NCI-H2196 treated with DMSO at 0.1 percent for 48 hours (cell line): ENCODE measurements at regions not wholly inside any gene's neighbourhood (a gene's known extent, or its start where the extent isn't known, plus 50 kb on each side); places are given as distances from the start of the nearest gene placed in this dataset.

ENCODE experiments used
- DNase-seq: peaks from one replicate; lab custom pipeline; 2025; ENCODE audit not compliant: unreplicated experiment; lab: John Stamatoyannopoulos, UW

DNA sequence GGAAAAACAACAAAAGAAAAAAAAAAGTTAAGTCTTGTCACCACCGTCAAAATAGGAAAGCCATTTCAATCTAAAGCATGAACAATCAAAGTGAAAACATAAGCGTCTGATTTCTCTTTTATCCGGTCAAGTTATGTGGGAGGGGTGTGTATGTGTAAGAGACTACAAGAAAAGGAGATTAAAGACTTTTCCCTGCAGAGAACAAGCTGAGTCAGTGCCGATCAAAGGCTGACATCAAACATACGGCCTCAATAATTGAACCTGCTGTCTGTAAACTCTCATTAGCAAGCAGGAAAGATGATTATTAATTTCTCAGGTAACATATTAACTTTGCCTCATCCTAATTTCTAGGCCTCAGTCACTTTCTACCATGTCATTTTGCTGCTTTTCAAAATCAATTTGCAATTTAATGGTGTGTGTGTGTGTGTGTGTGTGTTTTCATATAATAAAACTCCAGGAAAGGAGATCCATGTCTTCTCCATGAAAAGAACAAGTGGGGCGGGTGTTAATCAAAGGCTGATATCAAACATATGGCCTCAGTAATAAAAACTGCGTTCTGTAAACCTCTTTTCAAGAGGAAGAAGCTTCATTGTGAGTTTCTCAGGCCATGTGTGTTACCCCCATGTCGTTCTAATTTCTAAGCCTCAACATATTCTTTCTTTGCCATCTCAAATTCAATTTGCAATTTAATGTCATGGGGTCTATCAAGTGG, 649.1 kb upstream of the SORCS1 start:
- DNase-seq = no peak

DNA sequence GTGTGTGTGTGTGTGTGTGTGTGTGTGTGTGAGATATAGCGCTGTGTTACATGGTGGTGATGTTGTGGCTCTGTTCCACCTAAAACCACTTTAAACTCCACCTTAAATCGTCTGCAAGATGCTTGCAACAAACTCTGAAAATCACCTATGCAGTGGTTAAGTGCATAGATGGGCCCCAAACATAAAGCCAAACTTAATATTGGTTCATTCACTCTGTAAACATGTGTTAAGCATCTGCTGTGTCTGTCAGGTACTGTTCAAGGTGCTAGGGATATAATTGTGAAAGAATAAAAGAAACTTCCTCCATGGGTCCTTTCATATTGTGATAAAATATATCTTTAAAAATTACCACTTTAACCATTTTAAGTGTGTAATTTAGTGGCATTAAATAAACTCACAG, 645.4 kb upstream of the SORCS1 start:
- DNase-seq = no peak

DNA sequence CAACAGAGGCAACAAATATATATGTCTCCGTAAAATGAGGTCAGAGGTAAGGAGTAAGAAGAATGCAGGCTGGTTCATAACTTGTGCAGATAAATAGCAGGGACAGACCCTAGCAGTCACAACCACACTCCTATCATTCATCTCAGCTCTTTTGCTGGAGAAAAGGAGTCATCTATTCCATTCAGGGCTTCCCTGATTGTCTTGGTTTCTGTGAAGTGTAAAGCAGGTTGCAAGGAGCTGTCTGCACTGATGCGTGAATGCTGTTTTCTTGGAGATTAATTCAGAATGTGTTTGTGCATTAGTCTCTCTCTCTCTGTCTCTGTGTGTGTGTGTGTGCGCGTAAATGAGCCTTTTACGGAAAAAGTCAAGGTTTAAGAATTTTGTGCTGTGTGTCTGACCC, 643.3 kb upstream of the SORCS1 start:
- no peak for DNase-seq

DNA sequence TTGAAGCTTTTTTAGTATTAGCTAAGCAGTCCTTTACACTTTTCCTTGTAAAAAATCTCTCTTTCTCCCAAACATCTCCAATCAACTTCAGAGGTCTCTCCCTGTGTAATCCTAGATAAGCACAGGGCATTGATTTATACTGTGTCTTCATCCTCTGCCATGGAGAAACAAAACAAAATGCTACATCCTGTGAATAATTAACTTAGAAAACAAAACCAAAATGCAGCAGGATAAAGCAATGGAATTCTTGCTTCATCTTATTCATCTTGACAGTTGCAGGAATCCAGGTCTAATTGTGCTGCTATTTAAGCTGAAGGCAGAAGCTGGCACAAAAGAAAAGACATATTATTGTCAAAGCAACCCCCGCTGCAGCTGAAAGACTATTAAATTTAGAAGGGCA, 641.5 kb upstream of the SORCS1 start:
- DNase-seq = no peak

DNA sequence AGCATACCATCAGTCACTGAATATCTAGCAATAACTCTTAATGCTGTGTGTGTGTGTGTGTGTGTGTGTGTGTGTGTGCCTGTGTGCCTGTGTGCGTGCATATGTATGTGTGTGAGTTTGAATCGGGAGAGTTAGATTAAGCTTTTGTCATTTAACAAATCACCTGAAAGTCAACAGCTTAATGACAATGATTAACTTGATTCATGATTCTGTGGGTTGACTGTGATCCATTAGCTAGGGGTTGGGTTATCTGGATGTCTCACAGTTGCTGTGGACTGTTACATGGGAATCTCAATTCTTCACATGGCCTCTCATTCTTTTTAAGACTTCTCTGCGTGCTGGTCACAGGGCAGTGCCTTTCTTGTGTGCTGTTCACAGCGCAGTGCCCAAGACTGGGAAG, 639.0 kb upstream of the SORCS1 start:
- DNase-seq = no peak

DNA sequence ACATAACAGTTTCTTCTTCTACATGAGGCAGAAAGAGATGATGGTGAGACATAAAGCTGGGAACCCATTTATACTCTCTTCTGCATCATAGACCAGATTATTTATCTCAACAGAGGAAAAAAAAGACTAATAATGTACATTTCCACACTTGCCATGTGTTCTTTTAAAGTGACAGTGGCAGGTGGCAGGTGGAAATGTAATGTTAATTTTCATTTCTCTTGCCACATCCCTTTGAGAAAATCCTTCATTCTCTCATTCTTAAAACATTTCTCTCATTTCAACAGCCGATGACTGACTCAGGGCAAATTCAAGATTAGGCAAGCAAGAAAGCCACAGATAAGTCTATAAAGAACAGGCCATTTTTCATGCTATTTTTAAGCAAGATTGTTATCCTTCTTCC, 635.6 kb upstream of the SORCS1 start:
- DNase-seq = no peak

DNA sequence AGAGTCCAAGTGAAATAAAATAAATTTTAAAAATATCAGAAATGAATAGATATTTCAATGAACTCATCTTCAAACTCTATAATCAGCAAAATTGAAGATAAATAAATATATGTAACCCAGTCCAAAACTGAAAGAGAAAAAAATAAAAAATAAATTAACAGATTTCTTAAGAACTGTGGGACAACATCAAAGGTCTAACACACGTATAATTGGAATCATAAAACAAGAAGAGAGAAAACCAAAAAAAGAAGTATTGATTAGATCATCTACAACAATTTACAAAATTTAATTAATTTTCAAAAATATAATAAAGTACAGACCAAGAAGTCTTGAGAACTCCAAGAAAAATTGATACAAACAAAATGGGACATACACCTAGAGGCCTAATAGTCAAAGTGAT, 625.8 kb upstream of the SORCS1 start:
- no peak for DNase-seq

DNA sequence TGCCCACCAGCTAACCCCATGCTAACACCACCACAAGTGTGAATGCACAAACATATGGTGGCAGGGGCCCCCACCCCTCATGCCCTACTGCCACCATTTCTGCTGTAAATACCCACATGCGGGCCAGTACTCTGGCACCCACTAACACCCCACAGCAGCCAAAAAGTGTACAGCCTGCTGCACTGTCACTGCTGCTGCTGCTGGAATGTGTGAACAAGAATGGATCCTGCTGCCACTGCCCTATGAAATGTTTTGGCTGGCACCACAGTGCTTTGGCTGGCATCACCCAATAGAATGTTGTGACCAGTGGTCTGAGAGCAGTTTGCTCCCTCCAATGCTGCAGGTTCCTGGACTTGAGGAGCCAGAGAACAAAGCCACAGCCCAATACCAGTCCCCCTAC, 606.6 kb upstream of the SORCS1 start:
- no peak for DNase-seq

DNA sequence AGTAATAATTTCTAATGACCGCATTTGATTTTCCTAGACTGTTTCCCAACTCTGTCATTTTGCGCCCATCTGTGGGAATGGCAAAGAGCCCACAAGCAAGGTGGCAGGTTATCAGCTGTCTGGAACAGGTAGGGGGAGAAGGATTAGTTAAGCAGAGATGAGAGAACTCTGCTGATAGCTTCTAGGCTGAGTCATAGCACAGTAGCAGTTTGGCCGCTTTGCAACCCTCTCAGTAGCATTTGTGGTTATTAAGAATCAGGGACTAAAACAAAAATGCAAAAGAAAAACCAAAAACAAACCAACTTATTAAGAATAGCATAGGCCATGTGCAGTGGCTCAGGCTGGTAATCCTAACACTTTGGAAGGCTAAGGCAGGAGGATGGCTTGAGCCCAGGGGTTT, 602.7 kb upstream of the SORCS1 start:
- no peak for DNase-seq

DNA sequence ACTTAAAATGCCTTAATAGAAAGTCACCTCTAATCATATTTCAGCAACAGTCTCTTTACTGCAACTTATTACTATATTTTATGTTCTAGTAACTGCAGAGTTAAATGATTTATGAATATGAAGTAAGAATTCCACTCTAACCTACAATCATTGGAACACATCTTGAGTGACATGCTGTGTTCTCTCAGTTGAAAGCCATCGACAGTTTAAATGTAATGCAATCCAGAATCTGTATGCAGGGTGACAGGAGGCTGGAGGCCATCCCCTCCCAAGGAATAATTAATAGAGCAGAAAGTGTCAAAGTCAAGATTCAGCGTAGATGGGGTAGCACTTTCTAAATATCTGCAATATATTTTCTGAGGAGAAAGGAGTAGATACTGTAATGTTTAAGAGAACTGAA, 590.3 kb upstream of the SORCS1 start:
- DNase-seq = no peak

DNA sequence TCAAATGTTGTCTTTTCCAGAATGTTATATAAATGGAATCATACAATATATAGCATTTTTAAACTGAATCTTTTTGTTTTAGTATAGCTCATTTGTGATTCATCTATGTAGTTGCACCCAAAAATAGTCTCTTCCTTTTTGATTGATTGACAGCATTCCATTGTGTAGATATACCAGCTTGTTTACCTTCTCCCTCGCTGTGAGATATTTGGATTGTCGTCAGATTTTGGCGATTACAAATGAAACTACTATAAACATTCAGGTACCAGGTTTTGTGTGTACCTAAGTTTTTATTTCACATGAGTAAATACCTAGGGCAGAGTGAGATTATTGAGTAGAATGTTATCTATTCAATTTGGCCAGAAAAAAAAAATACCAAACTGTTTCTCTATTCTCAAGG, 584.7 kb upstream of the SORCS1 start:
- DNase-seq = no peak

DNA sequence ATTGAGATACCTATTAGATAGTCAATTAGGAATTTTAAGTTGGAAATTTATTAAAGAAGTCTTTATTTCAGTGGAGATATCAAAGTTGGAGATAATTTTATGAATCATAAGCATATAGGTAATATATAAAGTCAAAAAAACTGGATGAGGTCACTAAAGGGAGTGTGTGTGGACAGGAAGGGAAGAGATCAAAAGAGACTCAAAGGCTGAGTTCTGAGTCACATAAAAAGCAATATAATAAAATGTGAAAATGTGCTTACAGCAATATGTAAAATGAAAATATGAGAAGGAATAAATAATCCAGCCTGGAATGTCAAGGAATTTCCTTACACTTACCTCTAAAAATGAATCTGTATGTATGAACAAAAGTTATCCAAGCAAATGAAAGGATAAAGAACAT, 583.3 kb upstream of the SORCS1 start:
- DNase-seq = no peak

DNA sequence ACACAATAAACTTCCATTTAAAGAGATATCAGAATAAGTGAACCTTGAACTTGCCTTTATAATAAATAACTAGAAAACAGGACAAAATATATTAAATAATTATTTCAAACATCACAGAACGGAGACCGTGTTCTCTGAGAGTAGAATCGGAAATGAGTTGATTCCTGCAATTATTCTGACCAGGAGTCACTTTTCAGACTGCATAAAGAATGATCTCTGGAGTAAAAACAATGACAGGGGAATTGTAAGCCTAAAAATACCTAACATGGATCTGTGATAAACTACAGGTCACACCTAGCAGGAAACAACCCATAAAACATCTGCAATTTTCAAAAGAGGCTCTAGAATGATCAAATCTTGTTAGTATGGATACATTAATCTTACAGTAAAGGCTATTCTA, 577.5 kb upstream of the SORCS1 start:
- DNase-seq = no peak

DNA sequence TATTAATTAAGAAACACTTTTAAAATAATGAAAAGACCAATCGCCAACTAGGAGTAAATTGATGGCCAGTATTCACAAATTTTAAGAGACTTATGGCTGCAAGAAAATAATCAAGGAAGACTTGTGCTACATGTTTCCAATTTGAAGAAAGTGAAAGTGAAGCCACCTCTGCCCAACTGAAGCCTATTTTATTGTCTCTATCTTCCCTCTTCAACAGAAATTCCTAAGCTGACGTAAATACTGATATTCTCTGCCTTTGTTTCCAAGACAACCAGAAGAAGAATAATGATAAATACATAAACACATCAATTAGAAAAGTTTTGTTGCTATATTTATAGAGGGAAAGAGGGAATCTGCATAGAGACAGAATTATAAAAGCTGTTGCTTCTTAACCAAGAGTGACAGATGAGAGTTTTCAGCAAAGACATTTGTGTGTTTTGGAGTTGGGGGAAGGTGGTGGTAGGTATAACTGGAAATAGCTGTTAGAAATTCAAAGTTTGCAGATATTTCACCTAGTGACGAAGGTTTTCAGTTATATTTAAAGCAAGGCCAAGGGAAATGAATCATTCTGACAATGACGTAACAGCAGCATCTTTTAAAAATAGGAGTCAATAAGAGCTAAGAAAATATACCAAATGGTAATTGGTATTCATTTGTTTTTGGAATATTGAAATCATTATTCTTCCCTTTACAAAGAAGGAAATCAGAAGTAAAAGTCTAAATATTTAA, 576.6 kb upstream of the SORCS1 start:
- no peak for DNase-seq

DNA sequence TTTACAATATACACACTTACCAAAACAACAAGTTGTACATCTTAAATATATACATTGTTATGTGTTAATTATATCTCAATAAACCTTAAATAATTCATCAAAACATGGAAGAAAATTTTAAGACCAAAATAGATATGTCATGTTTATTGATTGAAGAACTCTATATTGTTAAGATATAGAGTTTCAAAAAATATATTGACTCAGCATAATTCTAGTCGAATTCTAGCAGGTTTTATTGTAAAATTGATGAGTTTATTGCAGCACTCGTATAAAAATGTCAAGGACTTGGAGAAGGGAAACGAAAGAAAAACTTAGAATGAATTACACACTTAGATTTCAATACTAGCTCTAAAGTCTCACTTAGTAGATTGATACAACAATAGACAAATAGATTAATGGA, 575.4 kb upstream of the SORCS1 start:
- DNase-seq = no peak

DNA sequence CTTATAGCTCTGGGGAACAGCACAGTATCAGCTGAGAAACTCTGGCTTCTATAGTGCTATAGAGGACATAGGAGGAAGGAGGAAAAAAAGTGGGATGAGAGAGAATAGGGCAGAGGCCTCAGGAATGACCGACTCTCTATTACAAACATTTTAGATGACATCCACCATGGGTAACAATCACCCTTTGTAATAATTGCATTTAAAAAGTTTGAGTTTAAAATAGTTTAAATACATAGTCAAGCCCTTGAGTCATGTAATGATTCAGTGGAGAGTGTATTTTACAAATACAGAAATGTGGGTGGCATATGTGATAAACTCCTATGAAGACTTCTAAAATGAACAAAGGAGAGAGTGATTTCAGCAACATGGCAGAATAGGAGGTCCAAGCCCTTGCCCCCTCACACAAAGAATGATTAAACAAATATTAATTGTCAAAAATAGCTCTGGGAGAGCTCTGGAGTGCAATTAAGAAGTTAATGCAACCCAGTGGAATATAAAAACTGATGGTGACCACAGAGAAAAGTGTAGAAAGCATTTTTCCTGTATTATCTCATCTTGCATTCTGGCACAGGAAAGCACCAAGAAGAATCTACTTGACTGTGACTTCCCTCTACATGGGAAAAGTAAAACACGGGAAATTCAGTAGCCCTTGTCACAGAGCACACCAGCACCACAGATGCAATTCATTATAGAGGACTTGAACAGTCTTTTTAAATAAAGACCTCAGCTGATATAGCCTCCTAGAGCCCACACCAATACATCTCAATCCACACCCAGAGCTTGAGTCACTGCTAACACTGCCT, 569.0 kb upstream of the SORCS1 start:
- no peak for DNase-seq

DNA sequence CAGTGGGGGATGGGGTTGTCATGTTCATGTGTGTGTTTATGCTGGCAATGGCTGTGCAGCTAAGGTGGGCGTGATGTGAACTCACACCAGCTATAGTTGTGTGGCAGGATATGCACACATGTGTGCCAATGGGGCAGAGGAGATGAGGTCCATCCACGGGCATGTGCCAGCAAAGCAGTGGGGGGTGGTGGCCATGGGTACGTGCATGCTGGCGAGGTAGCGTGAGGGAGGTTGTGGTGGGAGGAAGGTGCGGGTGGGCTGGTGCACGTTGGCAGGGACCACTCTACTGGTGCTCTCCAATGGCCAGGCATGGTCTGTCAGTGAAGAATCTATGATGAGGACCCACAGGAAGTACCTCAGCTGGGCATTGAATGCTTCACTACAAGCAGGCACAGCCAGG, 567.5 kb upstream of the SORCS1 start:
- no peak for DNase-seq

DNA sequence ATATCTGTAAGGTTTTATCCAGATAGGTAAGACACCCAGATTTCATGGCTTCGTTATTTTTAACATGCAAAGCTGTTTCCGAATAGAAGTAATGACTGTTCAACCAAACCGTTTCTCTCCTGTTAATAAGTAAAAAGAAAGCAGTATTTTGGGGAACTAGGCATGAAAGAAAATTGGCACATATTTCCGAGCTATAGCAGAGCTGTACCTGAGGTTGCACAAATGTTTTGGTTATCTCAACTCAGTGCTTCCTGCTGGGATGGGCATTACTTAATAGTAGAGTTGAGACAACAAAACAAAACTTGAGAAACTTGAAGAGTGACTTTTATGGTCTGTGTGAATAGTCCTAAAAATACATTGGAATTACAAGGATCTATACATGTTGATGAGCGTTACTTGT, 564.3 kb upstream of the SORCS1 start:
- no peak for DNase-seq

DNA sequence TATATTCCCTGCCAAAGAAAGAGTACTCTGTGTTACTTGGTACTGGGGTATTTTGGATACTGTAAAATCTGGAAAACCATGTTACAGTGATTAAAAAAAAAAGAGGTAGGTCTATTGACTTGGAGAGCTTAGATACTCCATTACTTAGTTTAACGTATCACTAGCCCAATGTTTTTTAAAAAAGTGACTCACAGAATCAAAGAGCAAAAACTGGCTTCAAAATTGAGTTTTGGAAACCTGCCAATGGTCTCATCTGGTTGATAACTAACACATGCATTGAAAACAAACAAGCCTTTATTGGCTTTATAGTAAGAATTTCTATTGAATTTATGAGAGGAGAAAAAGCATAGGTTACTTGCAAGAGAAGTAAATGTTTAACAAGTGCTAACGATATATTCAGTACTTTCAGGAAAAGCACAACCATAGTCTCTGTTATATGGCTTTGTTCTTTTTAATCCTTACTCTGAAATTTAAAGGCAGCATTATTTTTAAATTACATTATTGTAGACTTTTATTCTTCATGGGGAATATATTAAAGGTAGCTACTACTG, 563.3 kb upstream of the SORCS1 start:
- DNase-seq = no peak

DNA sequence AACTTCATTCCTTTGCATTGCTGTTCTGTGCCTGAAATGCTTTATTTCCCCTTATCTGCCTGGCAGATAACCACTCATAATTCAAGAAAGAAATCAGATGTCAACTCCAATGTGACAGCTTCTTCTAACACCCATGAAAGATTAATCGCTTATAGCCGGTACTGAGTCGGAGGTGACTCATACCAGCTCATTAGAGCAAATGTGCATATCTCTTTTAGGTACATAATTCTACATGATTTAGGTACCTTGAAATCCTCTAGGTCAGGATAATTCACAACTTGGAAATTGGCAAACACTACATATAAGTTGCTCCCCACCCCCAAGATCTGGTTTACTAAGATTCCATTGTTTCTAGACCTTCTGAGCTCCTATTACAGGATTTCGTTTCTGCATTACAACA, 554.4 kb upstream of the SORCS1 start:
- no peak for DNase-seq

DNA sequence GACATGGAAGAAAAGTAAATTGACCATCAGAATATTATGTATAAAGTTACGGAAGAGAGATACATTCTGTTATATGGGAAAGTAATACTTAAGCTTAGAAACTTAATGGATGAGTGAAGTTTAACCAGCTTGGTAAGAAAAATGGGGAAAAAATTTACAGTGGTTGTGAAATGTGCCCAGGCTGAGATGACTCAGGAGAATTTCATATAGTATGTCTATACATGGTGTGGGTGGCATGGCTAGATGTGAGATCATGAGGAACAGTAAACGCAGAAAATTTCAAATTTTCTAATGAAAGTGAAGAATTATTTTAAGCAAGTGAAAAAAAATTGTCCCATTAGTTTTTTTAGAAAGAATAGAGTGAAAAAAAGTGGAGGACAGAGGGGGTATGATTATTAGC, 552.5 kb upstream of the SORCS1 start:
- no peak for DNase-seq

DNA sequence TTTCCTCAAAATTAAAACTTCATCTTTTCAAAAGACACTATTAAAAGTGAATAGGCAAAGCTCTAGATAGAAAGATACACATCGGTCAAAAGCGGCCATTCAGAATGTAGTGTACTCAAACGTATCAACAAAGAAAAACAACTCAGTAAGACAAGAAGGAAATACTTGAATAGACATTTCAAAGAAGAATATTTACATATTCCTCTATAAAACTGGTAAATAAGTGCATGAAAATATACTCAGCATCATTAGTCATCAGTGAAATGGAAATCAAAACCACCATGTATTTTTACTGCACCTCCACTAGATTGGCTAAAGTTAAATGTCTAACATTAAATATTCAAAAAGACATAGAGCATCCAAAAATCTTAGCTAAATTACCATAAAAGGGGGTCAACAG, 551.1 kb upstream of the SORCS1 start:
- no peak for DNase-seq
